ENCODE measurements at regions not wholly inside any gene's neighbourhood (a gene's known extent, or its start where the extent isn't known, plus 50 kb on each side); places are given as distances from the start of the nearest gene placed in this dataset.

DNA sequence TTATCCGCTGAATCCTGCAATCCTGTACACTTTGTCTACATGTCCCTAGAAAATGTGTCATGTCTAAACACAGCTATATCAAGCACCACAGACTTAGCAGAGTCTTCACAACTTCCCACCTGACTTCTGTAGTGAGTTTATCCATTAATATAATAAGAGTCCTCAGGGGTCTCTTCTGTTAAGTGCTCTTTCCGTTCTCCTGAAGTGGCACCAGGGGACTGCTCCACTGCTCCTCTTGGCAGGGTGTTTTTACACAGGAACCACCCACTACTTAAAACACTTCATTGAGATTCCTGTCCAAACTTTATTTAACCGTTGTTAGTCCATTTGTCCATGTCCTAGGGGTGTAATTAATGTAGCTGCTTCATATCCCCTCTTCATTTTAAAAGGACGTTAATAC is 1000.4 kb downstream of the STPG2 start:
- Histone ChIP-seq H2AFZ (ENCODE audit: low read length) (no peak overlapping the region), H3K9me3 (ENCODE audit: low read length) (no peaks in the 10 kb centered on the region), H3K36me3 (ENCODE audit: insufficient read depth, low read length) (no peaks in the 10 kb centered on the region), H3K4me2 (ENCODE audit: low read length) (no peak overlapping the region), H4K20me1 (ENCODE audit: insufficient read depth, low read length) (no peaks in the 10 kb centered on the region), H3K4me3 (ENCODE audit: low read depth, low read length, poor library complexity, severe bottlenecking) (no peak overlapping the region), H3K79me2 (ENCODE audit: insufficient read depth, low read depth, low read length) (no peaks in the 10 kb centered on the region), H3K9me2 (ENCODE audit: insufficient read depth, low read length) (no peaks in the 10 kb centered on the region), H3K27ac (ENCODE audit: low read depth, low read length, poor library complexity, severe bottlenecking) (no peak overlapping the region), H3K4me1 (ENCODE audit: insufficient read depth, low read length, poor library complexity, severe bottlenecking) (no peaks in the 10 kb centered on the region)
- ChIA-PET POLR2A (no interaction called here), CTCF (ENCODE audit: unreplicated experiment) (no interaction called here)
- DNase-seq (ENCODE audit: low spot score), result no peak
- BruUV-seq (replicated peaks), result no TSS peak
- TF ChIP-seq EZH2phosphoT487 (IDR thresholded peaks at IDR 0.05; ENCODE audit: borderline replicate concordance, low read depth, low read length), result no peak
- TF ChIP-seq, protein P1, sequence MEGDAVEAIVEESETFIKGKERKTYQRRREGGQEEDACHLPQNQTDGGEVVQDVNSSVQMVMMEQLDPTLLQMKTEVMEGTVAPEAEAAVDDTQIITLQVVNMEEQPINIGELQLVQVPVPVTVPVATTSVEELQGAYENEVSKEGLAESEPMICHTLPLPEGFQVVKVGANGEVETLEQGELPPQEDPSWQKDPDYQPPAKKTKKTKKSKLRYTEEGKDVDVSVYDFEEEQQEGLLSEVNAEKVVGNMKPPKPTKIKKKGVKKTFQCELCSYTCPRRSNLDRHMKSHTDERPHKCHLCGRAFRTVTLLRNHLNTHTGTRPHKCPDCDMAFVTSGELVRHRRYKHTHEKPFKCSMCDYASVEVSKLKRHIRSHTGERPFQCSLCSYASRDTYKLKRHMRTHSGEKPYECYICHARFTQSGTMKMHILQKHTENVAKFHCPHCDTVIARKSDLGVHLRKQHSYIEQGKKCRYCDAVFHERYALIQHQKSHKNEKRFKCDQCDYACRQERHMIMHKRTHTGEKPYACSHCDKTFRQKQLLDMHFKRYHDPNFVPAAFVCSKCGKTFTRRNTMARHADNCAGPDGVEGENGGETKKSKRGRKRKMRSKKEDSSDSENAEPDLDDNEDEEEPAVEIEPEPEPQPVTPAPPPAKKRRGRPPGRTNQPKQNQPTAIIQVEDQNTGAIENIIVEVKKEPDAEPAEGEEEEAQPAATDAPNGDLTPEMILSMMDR (conservative IDR thresholded peaks at IDR 0.05; ENCODE audit: low read length), result no peak
- intact Hi-C loops (cut with micrococcal nuclease; ENCODE audit: unreplicated experiment), result no loop called here

DNA sequence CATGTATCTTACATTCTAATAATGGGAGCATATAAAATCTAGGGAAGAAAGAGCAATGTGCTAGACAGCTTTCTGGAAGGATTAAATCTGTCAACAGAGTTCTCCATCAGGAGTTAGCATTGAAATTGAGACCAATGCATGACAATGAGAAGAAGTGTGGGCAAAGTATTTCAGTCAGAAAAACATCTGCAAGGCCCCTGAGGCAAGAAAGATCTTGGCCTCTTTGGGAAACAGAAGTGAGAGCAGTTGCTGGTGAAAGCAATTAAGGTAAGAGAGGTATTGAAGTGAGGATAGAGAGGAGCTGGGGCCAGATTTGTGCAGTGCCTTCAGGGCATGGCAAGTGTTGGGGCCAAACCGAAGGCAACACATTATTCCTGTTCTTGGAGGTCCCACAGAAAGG is 999.1 kb downstream of the STPG2 start:
- no peak overlapping the region for H3K27ac ChIP-seq (ENCODE audit: low read depth, low read length, poor library complexity, severe bottlenecking)
- TF ChIP-seq EZH2phosphoT487 (IDR thresholded peaks at IDR 0.05; ENCODE audit: borderline replicate concordance, low read depth, low read length), result no peak
- TF ChIP-seq, protein P1 (conservative IDR thresholded peaks at IDR 0.05; ENCODE audit: low read length), result no peak
- no peak overlapping the region for H2AFZ ChIP-seq (ENCODE audit: low read length)
- intact Hi-C loops (cut with micrococcal nuclease; ENCODE audit: unreplicated experiment), result no loop called here
- DNase-seq (ENCODE audit: low spot score), result no peak
- H3K4me2 ChIP-seq (ENCODE audit: low read length), result no peak overlapping the region
- CTCF ChIA-PET (ENCODE audit: unreplicated experiment), result no interaction called here
- BruUV-seq (replicated peaks), result no TSS peak
- H4K20me1 ChIP-seq (ENCODE audit: insufficient read depth, low read length), result no peaks in the 10 kb centered on the region
- no peak overlapping the region for H3K4me3 ChIP-seq (ENCODE audit: low read depth, low read length, poor library complexity, severe bottlenecking)
- H3K9me2 ChIP-seq (ENCODE audit: insufficient read depth, low read length), result no peaks in the 10 kb centered on the region
- no peaks in the 10 kb centered on the region for H3K9me3 ChIP-seq (ENCODE audit: low read length)
- POLR2A ChIA-PET, result no interaction called here
- H3K4me1 ChIP-seq (ENCODE audit: insufficient read depth, low read length, poor library complexity, severe bottlenecking), result no peaks in the 10 kb centered on the region
- H3K36me3 ChIP-seq (ENCODE audit: insufficient read depth, low read length), result no peaks in the 10 kb centered on the region
- H3K79me2 ChIP-seq (ENCODE audit: insufficient read depth, low read depth, low read length), result no peaks in the 10 kb centered on the region

DNA sequence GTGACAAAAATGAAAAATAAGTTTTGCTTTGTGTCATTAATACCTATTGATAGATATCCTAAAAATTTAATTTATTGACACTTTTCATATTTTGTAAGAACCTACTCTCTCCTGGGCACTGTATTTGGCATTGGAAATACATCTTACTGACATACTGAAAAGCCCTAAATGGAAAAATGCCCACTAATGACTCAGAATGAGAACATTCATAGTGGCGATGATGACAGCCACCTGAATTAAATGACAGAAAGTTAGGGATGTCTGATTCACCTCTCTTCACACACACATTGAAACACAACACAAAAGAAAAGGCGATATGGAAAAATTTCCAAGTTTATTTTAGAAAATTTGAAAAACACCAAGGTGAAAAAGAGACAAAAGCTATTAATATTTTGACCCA is 992.3 kb downstream of the STPG2 start:
- CTCF ChIA-PET (ENCODE audit: unreplicated experiment), result no interaction called here
- TF ChIP-seq, protein P1 (conservative IDR thresholded peaks at IDR 0.05; ENCODE audit: low read length), result no peak
- TF ChIP-seq EZH2phosphoT487 (IDR thresholded peaks at IDR 0.05; ENCODE audit: borderline replicate concordance, low read depth, low read length), result no peak
- Histone ChIP-seq H3K27ac (ENCODE audit: low read depth, low read length, poor library complexity, severe bottlenecking) (no peak overlapping the region), H3K4me2 (ENCODE audit: low read length) (no peak overlapping the region), H3K9me2 (ENCODE audit: insufficient read depth, low read length) (no peaks in the 10 kb centered on the region), H2AFZ (ENCODE audit: low read length) (no peak overlapping the region), H4K20me1 (ENCODE audit: insufficient read depth, low read length) (no peaks in the 10 kb centered on the region), H3K9me3 (ENCODE audit: low read length) (no peaks in the 10 kb centered on the region), H3K4me3 (ENCODE audit: low read depth, low read length, poor library complexity, severe bottlenecking) (no peak overlapping the region), H3K36me3 (ENCODE audit: insufficient read depth, low read length) (no peaks in the 10 kb centered on the region), H3K79me2 (ENCODE audit: insufficient read depth, low read depth, low read length) (no peaks in the 10 kb centered on the region), H3K4me1 (ENCODE audit: insufficient read depth, low read length, poor library complexity, severe bottlenecking) (no peaks in the 10 kb centered on the region)
- DNase-seq (ENCODE audit: low spot score), result no peak
- intact Hi-C loops (cut with micrococcal nuclease; ENCODE audit: unreplicated experiment), result no loop called here
- POLR2A ChIA-PET, result no interaction called here
- BruUV-seq (replicated peaks), result no TSS peak

Measured in OCI-LY7 (cell line).